HG02943 (cell line): ENCODE measurements at regions not wholly inside any gene's neighbourhood (a gene's known extent, or its start where the extent isn't known, plus 50 kb on each side); places are given as distances from the start of the nearest gene placed in this dataset.

Experiments
- ATAC-seq: cut with Tn5 transposase; IDR thresholded peaks from one replicate; pipeline ENCODE4 v1.9.1; 2021; ENCODE audit warnings: mild to moderate bottlenecking, low read depth, moderate library complexity; ENCODE audit not compliant: unreplicated experiment

DNA sequence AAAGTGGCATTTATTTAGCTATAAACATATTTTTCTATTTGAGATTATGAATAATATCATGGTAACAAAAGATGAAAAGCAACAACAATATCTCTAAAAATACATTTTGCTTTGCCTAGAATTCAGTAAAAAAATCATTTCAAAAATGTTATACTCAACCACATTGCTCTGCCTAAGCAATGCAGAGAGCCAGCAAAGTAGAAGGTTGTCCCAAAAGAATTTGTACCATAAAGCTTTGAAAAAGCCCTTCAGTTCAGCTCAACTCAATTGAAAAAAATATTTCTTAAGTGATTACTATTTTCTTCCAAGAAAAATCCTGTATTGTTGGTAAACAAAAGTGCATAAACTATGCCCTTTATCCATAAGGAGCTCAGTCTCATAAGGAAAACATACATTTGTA, 301.2 kb upstream of the ARSJ start:
- no peak for ATAC-seq

DNA sequence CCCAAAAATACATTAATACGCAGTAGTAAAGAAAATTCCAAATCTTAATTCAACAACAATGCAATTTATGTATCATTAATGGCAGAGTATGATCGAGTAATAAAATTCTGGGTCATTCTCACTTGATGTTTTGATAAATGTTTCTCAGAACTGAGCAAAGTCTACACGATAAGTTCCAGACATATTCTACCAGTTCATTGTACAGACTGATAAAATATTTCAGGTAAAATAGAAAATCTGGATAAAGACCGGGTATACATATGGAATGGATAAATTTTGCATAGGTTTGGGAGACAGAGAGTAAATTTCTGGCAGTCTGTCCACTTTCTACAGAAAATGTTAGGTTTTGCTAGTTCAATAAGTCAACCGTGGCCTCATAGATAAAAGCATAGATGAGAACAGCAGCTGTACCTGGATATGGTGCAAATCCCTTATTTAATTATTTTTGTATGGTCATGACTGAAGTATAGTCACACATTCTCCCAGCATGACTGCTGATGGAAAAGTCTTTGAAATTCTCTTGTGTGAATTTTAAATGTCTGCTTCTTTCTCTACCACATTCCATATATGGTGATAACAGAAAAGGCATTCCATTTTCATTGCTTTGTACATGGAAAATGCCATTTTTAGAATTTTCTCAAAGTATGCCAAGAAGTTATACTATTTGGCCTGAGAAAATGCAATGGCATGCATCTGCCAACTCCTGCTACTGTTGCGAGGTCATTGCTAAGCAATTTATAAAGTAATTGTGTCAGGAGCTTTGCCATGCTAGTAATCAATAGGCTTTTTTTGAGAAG, 301.9 kb upstream of the ARSJ start:
- ATAC-seq, result no peak

DNA sequence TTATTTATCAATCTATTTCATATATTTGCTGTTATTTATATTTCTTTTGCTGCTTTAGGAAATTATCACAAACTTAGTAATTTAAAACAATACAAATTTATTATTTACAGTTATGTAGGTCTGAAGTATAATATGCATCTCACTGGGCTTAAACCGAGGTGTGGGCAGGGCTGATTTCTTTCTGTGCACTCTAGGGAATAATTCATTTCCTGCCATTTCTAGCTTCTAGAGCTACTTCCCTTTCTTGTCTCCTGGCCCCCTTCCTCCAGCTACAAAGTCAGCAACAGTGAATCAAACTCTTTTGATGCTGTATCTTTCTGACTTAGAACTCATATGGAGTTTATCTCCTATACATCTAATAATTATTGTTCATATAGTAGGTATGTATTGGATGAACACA, 303.5 kb upstream of the ARSJ start:
- no peak for ATAC-seq

DNA sequence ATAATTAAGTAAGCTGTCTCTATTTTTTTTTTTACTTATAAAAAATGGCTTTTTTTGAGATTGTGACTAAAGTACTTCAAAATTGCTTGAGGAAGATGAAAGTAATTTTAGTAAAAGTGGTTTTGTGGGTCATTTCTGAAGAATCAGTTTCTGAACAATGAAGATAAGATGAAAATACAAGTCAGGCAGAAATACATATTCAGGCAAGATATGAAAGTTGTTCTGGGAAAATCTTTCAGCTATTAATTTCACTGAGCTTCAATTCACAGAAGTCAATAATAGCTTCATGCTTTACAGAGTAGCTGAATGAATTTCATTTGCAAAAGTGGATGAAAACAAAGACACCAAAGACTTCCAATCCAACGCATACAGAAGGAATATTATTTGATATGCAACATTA, 305.2 kb upstream of the ARSJ start:
- no peak for ATAC-seq

DNA sequence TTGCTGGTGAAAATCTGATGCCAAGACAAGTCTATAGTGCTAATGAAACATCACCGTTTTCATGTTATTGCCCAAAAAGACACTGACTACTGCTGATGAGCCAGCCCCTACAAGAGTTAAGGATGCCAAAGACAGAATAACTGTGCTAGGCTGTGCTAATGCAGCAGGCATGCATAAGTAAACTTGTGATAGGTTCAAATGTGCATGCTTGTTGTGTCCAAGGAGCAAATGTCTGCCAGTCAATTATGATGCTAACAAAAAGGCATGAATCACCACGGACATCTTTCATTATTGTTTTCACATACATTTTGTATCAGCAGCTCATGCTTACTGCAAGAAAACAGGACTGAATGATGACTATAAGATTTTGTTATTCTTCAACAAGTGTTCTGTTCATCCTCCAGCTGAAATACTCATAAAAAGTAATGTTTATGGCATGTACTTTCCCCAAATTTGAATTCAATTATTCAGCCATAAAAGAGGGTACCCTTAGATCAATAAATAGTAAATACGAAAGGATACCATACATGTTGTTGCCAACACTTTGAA, 306.9 kb upstream of the ARSJ start:
- no peak for ATAC-seq

DNA sequence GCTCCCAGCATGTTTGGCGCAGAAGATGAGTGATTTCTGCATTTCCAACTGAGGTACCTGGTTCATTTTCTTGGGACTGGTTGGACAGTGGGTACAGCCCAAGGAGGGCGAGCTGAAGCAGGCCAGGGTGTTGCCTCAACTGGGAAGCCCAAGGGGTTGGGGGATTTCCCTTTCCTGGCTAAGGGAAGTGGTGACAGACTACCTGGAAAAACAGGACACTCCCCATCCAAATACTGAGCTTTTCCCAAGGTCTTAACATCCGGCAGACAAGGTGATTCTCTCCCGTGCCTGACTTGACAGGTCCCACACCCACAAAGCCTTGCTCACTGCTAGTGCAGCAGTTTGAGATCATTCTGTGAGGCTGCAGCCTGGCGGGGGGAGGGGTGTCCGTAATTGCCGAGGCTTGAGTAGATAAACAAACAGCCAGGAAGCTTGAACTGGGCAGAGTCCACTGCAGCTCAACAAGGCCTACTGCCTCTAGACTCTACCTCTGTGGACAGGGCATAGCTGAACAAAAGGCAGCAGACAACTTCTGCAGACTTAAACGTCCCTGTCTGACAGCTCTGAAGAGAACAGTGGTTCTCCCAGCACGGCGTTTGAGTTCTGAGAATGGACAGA, 307.7 kb upstream of the ARSJ start:
- no peak for ATAC-seq

DNA sequence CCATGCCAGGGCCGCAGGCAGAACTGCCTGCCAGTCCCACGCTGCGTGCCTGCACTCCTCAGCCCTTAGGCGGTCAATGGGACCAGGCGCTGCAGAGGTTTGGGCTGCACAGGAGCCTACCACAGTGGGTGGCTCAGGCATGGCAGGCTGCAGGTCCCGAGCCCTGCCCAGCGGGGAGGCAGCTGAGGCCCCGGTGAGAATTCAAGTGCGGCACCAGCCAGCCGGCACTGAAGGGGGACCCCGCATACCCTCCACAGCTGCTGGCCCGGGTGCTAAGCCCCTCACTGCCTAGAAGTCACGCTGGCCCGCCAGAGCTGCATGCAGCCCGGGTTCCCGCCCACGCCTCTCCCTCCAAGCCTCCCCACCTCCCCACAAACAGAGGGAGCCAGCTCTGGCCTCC, 302.5 kb upstream of the UGT8 start:
- ATAC-seq, result no peak

DNA sequence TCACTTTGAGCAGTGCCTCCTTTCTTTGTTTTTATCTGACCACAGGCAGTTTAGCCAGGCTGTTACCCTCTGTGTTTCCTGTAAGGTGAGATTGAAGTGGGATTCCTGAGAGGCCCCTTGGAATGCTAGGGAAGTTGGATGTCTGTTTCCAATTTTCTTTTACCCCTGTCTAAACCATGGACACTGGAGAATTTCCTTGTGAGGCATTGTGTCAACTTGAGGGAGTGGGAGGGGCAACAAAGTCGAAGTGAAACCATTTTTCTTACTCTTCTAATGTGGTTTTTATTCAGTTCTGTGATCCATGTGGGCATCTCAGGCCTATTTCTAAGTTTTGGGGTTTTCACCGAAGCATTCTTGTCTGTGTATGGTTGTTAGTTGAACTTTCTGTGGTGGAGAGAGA, 296.1 kb upstream of the UGT8 start:
- ATAC-seq, result no peak

DNA sequence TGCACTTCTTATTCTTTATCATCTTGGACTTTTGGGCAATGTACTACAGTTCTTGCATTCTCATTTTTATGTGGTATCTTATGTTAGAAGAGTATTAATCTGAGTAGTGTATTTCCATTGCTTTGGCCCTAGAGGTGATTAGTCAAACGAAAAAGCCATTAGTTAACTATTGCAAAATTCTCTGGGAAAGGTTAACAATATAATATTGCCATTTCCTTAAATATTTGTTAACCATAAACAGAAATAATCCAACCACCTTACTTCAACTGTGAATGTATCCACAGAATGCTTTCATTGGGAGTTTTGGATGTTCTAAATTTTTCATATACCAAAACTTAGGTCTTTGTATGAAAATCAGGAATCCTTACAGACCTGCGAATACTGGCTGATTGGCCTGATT, 294.6 kb upstream of the UGT8 start:
- ATAC-seq, result no peak

DNA sequence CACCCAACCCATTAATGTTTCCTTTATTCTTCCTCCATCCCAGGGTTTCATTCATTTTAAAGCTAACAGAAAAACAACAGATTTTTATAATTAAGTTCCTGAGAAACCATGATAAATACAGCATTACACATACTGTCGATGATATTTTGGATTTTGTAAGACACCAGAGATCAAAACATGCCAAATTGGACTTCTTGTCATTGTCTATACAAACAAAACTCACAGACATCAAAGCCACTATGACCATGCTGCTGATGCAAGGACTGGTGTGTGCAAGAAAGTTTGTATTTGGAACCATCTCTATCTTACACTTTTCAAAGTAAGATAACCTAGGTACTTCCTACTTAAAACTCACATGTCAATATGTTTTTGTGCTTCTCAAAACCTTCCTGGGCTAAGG, 294.0 kb upstream of the UGT8 start:
- no peak for ATAC-seq

DNA sequence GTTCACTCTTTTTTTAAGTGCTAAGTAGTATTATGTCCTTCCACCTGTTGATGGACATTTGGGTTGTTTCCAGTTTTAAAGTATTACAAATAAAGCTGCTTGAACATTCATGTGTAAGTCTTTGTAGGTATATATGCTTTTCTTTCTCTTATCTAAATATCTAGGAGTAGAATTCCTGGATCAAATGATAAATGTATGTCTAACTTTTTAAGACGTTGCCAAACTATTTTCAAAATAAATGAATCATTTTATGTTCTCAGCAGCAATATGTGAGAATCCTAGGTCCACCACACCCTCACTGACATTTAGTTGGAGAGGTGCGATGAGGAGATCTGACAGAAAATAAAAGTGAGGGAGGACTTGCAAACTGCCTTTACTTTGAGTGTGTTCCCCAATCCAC, 291.7 kb upstream of the UGT8 start:
- no peak for ATAC-seq

DNA sequence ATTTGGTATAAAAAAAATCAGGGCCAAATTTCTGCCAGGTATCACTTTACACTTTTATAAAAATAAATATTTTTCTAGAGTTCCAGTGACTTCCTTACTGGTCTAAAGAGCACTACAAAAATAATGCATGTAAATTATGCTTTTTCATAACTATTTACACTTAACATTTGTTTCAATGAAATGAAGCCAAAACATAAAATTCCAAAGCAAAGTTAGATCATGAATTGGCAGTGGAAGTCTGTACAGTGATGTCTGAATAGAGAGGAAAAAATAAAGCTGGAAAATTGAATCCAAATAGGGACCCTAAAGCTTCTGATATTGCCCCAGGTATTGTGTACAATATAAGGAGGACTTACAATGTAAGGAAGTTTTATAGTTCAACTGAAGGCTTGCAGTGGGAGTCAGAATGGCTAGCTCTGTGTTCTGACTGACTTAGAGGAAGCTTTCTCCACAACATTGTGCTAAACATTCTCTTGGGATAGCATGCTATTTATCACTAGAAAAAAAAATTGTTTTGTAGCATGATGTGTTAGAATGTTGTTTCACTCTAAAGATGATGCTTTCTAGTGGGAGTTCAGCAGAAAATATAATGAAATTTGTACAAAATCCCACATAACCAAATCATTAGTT, 288.2 kb upstream of the UGT8 start:
- no peak for ATAC-seq

DNA sequence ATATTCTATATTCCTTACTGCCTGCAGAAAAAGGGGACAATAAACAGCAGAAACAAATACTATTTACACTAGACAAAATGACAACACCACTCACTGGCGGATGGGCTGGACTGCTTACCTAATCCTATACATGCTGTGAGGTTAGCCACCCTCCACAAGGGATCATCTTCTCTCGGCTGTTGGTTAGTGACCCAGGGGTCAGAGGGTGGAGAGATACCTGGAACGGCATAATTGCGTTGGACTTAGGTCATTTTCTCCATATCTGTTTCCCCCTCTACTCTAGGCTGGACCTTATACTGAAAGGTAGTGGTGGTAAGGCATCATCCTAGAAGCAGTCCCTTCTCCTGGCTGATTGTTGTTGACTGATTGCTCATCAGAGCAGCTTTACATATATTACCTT, 286.8 kb upstream of the UGT8 start:
- no peak for ATAC-seq

DNA sequence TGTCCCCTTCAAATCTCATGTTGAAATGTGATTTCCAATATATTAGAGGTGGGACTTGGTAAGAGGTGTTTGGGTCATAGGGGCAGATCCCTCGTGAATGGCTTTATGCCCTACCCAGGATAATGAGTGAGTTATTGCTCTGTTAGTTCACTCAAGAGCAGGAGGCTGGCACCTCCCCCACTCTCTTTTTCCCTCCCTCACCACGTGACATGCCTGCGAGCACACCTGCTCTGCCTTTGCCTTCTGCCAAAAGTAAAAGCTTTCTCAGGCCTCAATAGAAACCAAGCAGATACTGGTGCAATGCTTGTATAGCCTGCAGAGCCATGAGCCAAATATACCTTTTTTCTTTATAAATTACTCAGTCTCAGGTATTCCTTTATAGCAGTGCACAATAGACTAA, 286.3 kb upstream of the UGT8 start:
- no peak for ATAC-seq

DNA sequence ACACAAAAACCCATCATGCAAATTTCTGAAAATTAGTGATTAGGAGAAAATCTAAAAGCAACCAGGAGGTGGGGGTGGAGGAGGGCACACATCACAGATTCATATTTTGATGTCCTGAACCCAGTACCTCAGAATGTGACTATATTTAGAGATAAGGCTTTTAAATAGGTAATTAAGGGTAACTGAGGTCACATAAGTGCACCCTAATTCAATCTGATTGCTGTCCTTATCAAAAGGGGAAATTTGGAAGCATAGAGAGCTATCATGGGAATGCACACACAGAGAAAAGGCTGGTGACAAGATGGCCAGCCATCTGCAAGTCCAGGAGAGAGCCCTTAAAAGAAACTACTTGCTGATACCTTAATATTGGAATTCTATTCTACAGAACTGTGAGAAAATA, 281.8 kb upstream of the UGT8 start:
- no peak for ATAC-seq

DNA sequence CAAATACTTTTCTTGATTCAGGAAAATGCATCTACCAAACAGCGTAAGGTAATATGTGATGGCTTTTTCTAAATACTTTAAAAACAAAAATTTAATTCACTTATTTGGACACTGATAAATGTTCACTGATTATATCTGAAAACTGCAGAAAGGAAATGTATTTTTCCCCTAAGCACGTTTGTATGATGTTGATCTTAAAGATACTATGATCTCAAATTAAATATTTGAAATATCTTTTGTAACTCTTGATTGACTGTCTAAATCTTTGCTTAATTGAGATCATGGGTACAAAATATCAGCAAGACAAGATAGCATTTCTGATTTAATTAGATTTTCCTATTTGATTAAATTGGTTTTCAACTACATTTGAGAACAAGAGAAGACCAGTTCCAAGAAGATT, 281.0 kb upstream of the UGT8 start:
- ATAC-seq, result no peak

DNA sequence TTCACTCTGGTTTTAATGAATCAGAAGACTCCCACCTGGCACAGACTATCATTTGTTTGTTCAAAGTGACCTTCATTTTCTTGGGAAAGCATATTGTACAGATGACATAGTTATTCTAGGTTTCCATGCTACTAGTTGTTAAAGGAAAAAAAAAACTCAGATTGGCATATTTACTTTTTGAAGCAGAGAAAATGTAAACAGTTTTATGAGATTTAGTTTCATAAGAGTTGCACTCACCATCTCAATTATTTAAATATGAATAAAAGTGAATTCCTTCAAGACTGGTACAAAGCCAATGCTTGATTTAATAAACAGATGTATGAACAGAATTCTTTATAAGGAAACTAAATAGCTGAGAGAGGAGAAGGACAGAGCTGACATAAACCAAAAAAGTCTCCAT, 280.3 kb upstream of the UGT8 start:
- ATAC-seq, result no peak

DNA sequence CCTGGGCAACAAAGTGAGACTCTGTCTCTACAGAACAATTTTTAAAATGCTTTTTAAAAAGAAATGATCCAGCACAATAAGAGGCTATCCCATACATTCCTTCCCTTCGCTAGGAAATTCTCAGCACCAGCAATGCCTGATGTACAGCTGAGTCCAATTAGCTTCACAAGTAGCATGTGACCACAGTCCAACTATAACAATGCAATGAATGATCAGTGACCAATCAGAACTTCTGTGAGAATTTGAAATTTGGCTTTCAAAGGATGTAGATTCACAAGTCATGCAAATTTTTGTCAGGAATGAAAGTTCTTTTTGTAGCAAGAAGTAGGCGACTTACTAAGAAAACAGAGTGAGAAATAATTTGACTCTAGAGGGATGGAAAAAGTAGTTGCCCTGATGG, 278.5 kb upstream of the UGT8 start:
- ATAC-seq, result no peak

DNA sequence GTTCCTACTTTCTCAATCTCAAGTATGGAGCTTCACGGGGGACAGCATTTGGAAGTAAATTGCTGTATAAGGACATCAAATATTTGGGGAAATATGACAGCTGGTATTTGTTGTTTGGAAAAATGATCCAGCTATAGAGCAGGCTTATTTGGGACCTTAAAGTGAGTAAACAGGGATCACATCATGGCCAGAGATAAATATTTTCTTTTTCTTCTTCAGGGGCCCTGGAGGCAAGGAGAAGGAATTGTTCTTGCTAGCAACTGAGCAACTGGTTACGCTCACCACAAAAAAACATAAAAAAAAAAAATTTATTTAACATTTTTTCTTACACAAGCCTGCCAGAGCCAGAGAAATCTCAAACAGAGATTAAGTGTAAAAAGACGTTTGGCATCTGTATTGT, 277.2 kb upstream of the UGT8 start:
- no peak for ATAC-seq

DNA sequence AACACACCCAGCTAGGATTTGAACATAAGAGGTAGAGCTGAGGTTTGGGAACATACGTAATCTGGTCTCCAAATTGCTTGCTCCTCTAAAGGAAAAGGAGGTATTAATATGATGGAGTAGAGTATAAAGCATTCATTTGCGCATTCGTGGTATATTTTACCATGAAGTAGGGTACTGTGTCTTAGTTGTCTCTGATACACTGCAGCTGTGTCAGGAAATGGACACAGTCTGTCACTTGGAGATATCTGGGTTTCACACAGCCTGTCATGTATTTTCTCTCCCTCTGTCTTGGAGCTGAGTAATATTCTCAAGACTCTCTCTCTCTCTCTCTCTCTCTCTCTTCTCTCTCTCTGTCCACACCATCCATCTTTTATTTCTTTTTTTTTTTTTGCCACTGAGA, 274.8 kb upstream of the UGT8 start:
- no peak for ATAC-seq

DNA sequence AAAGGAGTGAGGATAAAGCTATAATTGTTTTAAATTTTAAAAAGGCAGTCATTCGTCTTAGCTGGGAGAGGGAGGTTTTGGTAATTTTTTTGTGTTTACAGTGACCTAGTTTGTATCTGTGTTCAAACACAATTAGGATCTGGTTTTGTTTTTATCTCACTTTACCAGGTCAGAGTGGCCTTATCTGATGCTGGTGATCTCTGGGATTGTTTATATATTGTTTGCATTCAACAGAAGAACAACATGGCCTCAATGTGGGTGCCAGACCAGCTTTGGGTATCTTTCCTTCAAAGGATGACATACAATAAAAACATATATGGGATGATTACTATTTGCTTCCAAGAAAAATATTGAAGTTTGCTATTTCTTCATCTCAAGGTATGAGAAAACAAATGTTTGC, 272.2 kb upstream of the UGT8 start:
- ATAC-seq, result no peak

DNA sequence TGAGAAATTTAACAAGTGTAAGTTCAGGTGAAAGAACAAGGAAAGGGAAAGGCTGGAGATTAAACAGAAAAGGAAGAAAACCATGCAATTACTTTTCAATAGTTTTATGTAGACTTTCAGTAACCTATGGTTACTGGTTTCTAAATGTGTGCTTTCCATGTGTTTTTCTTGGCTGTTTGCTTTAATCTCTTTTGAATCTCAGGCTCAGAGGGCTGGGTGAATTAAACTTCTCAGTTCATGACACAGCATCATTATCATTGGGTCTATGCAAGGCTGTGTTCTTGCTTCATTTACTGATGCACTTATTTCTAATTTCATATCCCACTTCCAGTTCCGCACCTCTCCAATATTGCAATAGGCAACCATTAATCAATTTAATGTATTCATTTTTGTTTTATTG, 266.5 kb upstream of the UGT8 start:
- no peak for ATAC-seq
